DMS114 treated with DMSO at 0.1 percent for 48 hours (cell line): ENCODE measurements at regions not wholly inside any gene's neighbourhood (a gene's known extent, or its start where the extent isn't known, plus 50 kb on each side); places are given as distances from the start of the nearest gene placed in this dataset.

Experiments
- DNase-seq: peaks from one replicate; lab custom pipeline; 2025; ENCODE audit not compliant: unreplicated experiment; lab: John Stamatoyannopoulos, UW

DNA sequence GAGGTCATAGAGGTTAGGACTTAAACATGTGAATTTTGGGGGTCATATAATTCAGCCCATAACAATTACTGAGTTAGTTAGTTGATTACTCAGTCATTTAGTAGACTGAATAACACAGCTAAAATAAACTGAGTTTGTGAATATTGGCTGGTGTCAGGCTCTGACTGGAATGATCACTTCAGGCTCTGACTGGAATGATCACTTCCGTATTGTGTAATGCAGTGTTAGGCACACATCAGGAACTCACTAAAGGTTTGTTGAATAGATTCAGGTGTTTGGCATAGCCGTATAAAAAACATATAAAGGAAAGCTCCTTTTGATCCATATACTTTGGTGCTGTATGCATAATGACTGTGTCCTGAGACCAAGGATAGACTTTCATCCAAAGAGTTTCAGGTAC, 610.5 kb downstream of the INSC start:
- DNase-seq, result no peak

DNA sequence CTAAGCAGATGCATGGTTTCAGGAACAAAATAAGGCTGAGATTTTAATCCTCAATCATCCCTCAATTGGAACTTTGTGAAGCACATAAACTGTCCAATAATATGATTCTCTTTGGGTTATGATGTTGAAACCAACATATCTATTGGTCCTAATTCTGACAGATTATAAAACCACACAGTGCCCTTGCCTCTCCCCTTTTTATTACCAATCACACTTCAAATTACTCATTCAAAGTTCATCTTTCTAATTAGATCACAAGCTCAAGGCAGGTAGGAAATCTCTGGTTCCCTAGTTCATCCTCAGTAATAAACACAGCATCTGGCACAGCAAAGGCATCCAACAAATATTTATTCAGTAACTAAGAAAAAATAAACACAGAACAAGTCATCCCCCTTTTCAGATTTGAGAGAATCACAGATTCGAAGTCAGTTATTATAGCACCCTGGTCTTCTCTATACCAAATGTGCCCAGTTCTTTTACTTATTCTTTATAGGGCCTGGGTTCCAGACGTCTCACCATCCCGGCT, 611.6 kb downstream of the INSC start:
- no peak for DNase-seq

DNA sequence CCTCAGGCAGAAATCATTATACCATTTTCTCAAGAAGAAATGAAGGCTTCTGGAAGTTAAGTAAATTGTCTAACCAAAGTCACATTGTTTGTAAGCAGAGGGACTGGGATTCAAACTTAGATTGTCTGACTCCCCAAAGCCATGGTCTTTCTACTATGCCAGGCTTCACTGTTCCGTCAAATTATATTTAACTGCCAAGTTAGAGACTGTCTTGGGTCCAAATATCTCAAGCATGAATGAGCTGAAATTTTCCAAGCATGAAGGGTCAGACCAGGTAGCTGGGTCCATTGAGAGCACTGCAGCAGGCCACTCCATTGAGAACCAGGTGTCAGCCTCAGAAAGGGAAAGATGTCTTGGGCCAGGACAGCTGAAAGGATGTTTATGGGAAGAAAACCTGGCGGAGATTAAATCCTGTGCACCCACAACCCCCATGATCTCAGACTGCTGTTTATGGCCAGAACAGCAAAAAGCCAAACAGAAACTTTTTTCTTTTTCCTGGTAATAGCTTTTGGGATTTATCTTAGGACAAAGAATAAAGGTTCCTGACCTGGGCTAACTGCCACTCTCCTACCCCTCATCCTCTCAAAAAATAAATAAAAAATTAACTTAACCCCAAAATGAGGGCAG, 612.3 kb downstream of the INSC start:
- DNase-seq, result no peak

DNA sequence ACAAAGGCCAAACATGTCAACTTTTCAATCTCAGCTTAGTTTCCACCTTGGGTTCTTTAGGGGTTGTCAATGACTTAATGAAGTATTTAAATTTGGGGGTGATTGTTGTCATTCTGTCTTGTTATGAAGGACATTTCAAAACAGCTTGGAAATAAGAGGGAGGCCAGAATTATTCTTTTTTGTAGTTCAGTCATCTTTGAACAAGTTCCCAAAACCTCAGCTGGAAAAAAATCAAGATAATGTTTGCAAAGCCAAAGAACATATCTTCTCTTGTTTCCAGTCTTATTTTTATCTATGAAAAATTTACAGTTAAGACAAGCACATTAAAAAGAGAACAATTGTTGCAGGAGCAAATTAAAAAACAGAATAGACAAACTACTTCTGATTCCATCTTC, 612.8 kb downstream of the INSC start:
- no peak for DNase-seq

DNA sequence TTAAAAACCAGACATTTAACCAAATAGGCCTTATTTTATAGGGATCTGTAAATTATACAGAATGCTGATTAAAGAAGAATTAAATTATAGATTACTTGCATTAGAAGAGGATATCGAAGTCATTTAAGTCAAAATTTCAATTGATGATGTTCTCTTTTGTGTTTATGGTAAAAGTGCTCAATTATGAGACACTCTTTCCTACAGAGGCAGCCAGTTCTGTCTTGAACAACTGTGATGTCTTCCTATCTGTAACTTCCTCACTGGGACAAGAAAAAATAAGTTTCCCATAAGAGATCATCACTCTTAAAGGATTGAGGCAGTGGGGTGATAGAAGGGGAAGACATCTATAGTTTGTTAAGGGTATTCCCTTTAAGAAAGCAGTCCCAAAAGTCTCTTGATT, 613.5 kb downstream of the INSC start:
- no peak for DNase-seq

DNA sequence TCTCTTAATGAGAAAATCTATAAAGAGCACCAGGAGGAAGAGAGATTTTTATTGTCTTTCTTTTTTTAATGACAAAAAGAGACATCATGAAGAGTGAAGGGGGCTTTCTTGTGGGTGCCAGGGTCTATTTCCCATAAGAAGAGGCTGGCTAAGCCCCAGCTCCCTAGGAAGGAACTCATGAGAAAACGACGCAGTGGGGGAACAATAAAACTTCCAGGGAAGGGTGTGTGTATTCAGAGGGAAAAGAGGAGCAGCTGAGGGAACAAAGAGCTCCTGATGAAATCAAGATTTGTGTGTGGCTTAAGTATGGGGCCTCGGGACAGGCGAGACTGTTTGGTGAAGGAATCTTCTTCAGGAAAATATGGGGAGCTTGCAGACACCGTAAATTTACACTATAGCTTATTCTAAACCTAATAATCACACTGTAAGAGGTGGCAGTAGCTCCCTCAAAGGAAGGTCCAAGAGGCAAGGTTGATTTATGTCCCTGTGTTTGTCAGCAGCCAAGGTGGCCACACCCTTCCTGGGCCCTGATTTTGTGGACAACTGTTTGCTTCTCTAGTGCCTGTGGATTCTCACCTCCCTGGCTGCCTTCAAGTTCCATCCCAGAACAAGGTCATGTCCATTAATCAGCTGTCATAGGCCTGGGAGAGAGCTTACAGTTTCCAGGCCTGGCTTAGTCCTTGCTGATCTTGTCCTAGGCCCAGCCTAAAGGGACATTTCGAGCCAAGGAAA, 615.7 kb downstream of the INSC start:
- DNase-seq, result no peak

DNA sequence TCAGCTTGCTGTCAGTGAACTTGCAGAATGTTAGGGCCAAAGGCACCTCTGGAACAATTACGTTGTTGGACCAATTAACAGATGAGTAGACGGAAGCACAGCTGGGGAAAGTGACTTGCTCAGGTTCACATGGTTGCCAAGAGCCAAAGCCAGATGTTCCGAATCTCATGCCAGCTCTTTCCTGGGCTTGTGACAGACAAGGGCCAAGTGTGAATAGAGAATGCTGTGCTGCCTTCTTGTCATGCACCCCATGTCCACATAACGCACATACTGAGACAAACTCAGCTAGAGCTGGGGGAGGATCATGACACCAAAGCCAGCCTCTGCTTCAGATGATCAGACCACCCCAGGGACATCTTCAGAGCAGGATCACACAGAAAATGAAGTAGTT, 616.3 kb downstream of the INSC start:
- DNase-seq, result no peak

DNA sequence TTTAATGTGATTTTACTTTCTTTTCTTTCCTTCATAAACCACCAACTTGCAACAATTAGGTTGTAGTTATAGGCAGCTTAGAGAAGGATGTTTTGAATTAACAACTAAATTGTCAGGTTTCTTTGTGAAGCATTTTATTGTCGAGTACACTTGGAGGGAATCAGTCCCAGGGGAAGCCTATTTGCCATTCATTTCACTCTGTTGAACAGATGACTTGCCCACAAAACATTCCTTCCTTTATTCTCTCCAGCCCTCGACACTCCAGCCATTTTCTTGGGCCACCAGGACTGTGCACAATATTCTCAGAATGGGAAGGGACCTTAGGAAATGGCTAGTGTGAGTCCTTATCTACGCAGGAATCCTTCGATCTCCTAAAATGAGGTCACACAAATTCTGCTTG, 620.6 kb downstream of the SOX6 start:
- no peak for DNase-seq

DNA sequence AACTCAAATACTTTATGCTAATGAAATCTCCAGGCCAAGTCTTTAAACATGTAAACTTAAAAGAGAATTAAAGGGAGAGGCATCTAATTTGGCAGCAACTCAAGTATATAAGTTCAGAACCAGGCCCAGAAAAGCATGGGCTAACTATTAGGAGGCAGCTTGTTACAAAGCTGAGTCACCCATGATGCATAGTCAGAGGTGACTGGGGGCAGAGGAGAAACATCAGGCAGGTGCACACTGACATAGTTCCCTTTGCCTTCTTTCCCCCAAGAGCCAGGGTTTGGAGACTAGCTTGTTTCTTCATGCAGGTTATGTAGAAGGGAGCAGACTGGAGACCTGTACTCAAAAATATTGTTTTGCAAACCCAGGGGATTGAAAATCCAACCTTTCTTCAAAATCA, 619.0 kb downstream of the SOX6 start:
- no peak for DNase-seq

DNA sequence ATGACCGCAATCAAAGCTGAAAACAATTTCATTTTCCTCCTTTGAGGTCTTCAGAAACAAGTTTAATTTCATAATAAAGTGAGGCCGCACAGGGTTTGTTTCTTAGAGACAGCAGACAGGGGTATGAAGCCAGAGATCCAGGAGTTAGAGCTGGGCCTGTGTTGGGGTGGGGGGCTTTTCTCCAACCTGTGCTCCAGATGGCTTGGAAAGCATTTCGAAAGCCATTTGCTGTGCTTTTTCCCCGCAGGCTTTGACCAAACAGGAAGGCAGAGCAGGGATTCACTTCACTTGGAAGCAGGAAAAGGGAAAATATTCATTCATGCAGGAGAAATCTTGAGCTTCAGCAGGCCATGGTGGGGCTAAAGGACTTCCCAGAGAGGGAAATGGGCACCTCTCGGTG, 617.4 kb downstream of the SOX6 start:
- no peak for DNase-seq

DNA sequence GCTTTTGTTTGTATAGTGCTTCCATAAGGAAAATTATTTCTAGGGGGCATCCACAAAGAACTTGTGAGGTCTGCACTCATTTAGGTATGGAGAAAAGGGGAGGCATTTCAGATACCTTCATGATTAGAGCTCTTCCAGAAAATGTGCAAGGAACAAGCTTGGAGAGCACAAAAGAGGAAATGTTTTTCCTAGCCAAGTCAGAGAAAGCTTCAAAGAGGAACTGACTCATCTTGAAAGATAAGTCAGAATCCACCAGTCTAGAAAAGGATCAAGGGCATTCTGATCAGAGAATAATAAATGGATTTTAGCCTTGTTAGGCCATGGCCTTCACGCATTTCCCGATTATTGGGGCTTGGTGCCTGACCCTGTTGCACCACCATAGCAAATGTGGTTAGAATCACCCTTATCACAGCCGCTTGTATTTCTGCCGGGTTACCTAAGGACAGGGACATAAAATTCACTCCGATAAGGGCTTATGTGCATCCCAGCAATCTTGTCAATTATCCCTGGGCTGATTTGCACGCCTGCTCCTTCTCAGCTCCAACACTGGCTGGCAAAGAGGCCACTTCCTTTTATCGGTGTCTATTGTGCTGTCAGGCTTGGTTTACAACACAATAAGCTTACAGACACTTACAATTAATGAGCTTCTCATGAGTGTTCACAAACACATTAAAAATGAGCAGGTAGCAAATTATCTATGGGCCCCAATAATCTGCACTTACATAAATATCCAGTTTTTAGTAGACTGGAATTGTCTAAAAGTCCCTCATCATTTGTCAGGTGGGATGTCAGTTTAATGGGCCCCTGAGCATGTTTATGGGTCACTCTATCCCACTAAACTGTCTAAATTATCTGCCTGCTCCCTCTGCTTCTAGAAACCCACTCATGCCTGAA, 613.5 kb downstream of the SOX6 start:
- DNase-seq, result no peak

DNA sequence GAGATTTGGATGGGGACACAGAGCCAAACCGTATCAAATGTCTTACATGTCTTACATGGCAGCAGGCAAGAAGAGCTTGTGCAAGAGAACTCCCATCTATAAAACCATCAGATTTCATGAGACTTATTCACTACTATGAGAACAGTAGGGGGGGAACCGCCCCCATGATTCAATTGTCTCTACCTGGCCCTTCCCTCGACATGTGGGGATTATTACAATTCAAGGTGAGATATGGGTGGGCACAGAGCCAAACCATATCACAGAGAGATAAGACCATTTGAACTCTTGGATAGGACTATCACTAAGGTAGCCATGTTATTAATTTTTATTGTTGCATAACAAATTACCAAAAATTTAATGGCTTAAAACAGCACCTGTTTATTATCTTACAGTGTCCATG, 611.7 kb downstream of the SOX6 start:
- no peak for DNase-seq

DNA sequence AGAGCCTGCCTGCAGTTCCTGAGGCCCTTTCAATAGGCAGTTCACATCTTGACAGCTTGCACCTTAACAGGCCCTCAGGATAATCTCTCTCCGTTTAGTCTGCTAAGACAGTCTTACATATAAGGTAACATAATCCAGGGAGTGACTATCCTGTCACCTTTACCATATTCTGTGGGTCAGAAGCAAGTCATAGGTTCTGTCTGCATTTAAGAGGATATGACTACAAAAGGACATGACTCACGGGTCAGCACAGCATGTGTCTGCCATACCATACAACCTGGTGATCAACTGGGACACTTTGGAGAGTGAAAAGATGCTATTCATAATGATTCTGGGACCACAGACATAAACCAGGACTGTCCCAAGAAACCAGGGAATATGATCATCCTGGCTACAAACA, 611.1 kb downstream of the SOX6 start:
- DNase-seq, result no peak

DNA sequence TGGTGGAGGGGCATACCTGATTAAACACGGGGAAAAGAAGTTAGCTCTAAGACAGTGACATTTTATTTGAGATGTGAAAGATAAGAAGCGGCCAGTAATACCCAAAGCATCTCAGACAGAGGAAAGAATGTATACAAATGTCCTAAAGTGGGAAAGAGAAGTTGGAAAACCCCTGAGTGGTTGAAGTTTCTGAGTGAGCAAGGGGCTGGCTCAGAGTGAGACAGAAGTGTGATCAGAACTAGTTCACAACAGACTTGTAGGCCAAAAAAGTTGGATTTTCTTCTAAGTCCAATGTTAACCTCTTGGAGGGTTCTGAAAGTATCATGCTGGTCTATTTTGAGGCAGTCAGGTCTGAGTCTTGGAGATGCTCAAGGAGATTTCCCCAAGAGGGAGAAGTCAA, 608.7 kb downstream of the SOX6 start:
- DNase-seq, result no peak

DNA sequence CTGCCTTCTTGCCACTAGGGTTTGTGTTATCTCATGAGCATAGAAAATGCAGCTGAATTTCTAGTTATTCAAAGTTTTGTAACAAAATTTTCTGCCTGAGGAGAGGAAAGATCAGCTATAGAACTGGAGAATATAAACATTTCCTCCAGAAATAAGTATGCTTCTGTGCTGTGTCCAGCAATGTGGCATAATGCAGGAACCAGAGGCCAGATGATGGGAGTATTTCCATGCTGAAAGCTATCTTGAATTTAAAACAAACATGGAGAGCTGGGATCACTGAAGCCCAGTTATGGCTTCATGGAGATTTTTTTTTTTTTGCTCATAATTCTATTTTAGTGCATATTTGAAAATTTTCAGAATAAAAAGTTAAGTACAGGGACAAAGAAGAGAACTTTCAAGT, 608.2 kb downstream of the SOX6 start:
- no peak for DNase-seq

DNA sequence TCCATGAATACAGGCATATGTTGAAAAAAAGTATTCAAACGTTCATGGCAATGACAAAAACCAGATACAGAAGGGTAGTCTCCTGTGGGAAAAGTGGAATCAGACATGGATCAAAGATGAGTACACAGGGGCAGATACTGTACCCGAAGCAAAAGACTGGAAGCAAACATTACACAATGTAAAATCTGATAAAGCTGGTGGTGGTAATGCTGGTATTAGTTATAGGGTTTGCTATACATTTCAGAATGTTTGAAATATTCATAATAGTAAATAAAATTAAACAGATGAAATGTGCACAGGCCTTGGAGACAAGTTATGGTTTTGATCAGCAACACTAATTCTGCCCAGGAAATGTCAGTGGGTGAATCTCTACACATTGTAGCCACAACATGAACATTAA, 607.6 kb downstream of the SOX6 start:
- no peak for DNase-seq

DNA sequence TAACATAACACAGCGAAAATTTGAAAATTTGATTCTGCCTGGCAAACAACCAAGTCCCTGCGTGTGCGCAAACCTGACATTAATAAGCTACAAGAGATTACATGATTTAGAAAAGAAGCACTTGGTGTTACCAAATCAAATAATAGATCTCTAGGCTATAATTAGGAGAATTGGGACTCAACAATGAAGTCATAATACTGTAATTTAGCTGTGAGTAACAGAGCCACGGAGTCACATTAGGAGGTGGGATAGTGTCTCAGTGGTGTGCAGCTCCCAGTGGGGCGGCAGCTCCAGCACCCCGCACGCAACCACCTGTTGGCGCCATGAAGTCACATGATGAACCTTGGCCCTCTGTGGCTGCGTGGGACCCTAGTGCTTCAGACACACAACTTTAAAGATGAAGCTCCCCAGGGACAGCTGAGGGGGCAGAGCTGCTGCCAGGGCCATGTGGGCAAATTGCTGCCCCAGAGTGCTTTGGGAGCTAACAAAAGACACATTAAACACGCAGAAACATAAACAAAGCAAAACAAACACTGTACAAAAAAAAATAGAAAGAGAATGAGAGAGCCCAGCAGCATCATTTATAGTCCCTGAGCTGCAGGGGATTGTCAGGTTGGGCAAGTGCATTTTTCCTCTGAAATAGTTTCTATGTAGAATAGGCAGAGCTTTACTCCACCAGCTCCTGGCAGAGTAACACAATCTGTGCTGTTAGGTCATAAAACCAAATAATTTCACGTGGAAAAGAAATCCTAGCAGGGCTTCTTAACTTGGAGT, 605.6 kb downstream of the SOX6 start:
- DNase-seq, result no peak

DNA sequence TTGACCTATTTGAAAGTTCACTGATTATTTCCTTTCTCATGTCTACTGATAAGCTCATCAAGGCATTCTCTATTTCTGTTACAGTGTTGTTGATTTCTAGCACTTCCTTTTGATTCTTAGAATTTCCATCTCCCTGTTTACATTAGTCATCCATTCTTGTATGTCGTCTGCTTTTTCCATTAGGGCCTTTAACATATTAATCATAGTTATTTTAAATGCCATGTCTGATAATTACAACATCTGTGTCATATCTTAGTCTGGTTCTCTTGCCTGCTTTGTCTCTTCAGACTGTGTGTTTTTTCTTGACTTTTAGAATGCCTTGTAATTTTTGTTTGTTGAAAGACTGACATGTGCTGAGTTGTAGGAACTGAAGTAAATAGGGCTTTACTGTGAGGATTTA, 602.1 kb downstream of the SOX6 start:
- DNase-seq, result no peak

DNA sequence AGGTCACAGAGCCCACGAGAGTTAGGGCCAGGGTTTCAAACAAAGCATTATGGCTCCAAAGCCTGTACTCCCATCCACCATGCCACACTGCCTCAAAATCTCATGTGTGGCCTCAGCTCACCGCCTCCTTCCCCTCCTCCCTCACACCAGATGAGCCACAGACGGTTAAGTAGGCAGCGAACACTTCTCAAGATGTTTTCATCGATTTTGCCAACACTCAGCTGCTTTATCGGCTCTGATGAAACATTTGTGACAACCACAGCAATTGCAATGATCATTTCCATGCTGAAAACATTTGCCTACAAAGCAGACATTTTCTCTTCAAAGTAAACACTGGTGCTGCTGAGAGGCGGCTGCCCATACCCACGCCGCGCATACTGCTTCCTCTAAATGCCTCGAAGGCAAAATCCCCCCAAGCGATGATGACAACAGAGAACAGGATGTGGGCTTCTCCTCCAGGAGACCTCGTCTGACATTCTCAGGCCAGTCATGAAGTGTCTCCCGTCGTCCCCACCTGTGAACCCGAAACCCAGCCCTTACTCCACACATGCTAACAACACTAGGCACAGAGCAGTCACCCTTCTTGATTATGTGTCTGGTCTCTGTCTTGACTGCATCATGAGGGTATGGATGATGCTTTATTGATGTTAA, 599.2 kb downstream of the SOX6 start:
- DNase-seq, result no peak

DNA sequence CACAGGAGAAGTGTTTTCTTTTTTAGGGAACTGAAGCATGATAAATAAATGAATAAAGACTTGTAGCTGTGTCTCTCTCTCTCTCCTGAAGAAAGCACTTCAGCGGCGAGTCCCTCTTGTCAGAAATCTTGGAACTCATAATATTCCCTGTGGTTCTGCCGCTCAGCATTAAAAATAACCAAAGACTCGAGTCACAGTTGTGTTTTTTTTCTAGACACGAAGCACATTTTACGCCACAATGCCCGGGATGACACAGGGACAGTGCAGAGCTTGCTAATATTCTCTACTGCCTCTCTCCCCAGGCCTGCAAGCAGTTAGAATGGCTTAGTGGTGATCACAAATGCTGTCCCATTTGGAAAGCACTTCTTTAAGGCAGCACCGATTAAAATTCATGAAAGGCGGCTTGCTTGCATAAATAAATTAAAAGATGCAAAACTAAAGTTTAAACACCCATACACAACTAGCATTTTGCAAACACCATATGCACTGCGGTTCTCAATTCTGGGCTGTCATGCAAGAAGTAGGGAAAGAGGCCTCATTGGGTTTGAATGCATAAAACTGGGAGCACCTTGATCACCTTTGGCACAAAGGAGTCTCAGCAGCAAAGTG, 597.4 kb downstream of the SOX6 start:
- no peak for DNase-seq
